HS-27A (cell line): ENCODE measurements at regions not wholly inside any gene's neighbourhood (a gene's known extent, or its start where the extent isn't known, plus 50 kb on each side); places are given as distances from the start of the nearest gene placed in this dataset.
"Not testable (repeated sequence)": the region's sequence is repeated elsewhere in the genome, so short reads cannot be mapped to it uniquely, and the experiment has no call there.

Experiments used
- DNase-seq: peaks from one replicate; pipeline ENCODE4 v3.0.0-alpha.2; 2012; ENCODE audit warnings: low read depth, missing footprints

DNA sequence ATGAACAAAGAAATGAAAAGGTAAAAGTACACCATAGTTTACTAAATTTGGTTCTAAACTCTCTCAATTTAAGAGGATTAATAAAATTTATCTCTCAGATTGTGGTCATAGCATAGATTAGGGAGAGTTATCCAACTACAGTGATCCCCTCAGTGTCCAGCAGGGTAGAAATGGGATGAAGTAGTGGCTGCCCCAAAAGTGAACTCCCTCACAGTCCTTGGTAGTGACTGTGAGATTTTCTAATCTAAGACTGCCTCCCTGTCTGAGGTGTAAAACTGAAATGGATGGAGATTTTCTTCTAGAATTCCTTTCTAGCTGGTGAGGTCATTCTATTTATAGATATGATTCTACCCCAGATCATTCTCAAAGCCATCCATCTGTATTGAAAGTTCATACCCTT lies 455.5 kb downstream of the ACTL7B start:
- no peak for DNase-seq

DNA sequence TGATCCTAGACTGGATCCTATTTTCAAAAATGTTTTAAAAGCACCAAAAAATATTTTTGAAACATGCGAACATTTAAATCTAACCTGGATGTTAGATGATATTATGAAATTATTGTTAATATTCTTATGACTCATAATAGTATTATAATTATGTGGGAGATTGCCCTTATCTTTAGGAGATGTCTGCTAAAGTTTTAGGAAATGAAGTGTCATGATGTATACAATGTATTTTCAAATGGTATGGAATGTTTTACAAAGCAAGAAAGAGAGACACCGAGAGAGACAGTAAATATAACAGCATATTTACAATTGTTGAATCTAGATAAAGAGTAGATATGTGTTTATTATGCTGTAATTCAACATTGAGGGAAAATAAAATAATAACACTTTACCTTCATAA lies 455.9 kb downstream of the ACTL7B start:
- no peak for DNase-seq

DNA sequence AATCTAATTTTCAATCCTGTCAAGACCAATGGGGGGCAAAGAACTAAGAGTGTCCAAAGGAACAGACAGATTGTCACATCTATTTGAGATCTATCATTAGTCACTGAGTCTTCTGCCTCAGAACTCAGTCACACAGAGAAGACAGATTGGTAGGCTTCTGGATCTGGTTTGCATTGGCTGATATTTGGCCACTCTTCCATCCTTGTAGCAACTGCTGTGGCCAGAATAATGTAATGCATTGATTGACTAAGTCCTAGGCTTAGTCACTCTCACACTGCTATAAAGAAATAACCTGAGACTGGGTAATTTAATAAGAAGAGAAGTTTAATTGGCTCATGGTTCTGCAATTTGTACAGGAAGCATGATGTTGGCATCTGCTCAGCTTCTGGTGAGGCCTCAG lies 458.5 kb downstream of the ACTL7B start:
- DNase-seq, result no peak

DNA sequence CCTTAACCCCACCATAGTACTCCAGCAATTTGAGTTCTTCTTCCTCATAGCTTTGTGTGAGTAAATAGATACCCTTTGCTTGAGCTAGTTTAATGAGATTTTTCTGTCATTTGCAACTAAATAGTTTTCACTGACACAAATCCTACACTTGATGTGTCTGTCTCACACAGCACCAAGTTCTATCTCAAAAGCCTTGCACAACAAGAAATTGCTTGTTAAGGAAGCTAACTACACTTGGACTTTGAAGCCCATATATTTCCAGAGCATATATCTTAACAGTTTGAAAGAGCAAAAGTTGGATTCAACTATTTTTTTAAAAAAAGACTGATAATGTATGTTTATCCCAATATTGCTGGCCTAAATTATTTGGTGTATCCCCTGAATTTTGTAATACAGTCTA lies 459.2 kb downstream of the ACTL7B start:
- DNase-seq, result no peak

DNA sequence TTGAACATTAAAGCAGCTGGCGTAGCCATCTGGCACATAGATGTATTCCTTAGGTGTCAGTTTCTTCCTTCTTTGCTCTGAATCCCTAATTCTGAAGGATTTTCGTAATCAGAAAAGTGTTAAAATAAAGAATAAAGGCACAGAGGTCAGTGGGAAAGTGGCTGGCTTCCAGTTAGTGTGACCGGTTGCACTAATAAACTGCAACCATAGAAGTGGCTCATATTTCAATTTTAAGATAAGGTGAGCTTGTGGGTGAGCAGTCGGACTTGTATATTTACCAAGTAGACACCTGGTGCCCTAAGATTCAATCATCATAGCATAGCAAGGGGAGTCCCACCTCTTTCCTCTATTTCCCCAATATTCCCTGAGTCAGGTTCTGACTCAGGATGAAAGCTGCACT lies 459.6 kb downstream of the ACTL7B start:
- no peak for DNase-seq

DNA sequence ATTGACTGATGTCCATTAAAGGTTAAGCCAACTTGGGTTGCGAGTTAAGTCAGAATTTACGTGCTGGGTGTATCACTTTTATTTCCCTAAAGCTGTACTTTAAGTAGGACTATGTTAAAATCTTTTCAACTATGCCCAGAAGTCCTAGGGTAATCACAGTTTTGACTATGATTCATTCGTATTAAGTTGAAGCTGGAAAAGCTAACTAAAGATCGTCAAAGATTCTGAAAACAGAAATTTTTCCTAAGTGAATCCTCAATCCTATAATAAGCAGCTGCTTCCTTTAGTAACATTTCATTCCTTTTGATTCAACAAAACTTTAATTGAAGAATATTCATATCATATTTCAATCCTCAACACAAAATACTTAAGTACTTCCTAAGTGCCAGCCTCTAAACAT lies 460.4 kb downstream of the ACTL7B start:
- DNase-seq, result no peak

DNA sequence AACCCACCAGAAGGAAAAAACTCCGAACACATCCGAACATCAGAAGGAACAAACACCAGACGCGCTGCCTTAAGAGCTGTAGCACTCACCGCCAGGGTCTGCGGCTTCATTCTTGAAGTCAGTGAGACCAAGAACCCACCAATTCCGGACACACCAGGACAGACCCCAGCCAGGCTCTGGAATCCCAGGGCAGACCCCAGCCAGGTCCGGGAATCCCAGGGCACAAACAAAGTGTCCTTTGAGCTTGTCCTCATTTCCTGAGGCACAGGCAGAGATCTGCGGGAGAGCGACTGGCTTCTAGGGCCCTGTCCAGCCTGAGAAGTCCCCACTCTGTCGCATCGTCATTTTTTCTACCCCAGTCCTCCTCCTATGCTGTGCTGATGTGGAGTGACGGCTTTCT lies 461.1 kb downstream of the ACTL7B start:
- DNase-seq, result no peak

DNA sequence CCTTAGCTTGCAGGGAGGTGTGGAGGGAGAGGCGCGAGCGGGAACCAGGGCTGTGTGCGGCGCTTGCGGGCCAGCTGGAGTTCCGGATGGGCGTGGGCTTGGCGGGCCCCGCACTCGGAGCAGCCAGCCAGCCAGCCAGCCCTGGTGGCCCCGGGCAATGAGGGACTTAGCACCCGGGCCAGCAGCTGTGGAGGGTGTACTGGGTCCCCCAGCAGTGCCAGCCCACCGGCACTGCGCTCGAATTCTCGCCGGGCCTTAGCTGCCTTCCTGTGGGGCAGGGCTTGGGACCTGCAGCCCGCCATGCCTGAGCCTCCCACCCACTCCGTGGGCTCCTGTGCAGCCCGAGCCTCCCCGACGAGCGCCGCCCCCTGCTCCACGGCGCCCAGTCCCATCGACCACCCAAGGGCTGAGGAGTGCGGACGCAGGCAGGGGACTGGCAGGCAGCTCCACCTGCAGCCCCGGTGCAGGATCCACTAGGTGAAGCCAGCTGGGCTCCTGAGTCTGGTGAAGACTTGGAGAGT lies 462.2 kb downstream of the ACTL7B start:
- DNase-seq, result not testable (repeated sequence)

DNA sequence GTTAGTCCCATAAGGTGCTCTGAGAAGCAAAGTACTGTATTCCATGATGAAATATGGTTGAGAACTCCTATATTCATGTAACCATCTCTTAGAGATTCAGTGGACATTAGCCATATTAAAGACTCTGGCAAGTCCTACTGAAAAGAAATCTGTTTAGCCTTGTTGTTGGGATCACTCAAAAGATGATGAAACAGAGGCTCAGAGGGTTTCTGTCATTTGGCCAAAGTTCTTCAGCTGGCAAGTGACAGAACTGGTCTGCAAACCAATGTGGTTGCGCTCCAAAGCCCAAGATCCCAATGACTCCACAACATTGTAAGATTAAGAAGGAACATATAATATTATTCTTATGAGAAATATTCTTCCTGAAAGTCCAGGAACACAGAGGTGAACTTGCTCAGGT lies 462.9 kb downstream of the ACTL7B start:
- no peak for DNase-seq

DNA sequence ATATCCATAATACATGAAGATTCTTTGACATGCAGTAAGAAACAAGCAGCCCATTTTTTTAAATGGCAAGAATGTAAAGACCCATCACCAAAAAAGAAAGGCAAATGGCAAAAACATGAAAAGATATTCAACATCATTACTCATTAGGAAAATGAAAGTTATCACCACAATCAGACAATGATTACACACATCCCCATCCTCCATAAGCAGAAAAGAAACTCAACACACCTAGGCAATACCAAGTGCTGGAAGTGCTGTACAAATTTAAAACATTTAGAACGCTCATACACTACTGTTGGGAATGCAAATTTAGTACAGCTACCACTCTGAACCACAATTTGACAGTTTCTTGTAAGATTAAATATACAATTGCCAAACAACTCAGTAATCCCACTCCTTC lies 466.7 kb downstream of the ACTL7B start:
- no peak for DNase-seq

DNA sequence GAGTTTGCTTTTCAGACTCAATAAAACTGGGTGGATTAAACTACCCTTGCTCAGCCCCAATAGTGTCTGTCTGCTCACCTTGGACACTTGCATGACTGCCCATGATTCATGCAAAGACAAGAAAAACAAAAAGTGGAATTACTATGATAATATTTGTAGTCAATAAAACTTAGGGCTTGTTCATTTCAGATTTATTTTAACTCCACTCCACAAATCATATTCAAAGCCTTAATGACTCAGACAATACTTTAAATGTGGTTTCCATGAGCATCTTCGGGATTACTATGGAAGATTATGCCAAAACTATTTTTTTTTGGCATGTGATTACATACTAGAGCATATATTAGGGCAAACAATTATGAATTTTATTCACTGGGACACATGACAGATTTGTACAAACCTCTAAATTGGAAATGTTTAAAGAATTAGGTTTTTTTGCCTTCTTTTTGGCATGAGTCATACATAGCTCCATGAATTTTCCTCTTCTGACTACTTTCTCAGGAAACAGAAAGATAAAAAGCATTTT lies 468.9 kb downstream of the ACTL7B start:
- DNase-seq, result peak; percentile 64

DNA sequence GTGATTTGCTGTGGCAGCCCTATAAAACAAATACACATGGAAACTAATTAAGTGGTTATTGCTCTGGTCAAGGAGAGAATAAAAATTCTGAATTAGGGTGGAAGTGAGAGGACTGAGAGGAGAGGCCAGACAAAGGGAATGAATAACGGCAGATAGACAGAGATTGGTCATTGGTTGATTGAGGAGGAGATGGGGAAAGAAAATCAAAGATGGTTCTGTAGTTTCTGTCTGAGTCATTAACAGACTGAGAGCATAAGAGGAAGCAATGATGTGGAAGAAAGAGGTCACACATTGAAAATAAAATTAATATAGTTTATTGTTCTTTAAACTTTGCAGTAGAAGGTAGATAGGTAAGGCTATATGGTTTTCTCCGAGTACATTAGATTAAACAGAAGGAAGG lies 469.8 kb downstream of the ACTL7B start:
- no peak for DNase-seq

DNA sequence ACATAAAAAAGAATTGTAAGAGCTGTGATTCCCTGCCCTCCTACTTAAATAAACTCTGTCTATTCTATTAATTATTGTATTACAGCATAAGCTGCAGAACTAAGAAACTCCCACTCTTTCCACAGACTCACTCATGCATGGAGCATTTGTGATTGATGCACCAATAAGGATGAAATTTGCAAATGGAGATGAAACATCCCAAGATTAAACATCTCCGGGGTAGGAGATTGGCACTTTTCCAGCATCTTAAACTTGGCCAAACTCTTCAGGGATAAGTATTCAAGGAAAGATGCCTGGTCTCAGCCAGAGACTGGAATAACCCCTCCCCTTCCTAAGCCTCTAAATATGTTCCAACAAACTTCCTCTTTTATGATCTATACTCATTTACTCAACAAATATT lies 472.0 kb downstream of the ACTL7B start:
- DNase-seq, result no peak

DNA sequence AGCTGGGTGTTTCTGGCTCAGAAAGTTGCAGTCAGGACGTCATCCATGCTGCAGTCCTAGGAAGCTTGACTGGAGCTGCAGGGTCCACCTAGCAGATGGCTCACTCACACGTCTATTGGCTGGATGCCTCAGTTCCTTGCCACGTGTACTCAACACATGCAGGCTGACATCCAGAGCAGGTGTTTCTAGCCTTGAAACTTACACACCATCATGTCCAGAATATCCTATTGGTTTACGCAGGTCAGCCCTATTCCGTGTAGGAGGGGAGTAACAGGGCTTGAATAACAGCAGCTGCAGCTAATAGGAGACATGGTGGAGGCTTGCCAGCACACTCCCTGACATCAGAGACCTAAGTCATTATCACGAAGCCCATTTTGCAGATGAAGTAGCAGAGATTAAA lies 473.5 kb downstream of the ACTL7B start:
- DNase-seq, result no peak

DNA sequence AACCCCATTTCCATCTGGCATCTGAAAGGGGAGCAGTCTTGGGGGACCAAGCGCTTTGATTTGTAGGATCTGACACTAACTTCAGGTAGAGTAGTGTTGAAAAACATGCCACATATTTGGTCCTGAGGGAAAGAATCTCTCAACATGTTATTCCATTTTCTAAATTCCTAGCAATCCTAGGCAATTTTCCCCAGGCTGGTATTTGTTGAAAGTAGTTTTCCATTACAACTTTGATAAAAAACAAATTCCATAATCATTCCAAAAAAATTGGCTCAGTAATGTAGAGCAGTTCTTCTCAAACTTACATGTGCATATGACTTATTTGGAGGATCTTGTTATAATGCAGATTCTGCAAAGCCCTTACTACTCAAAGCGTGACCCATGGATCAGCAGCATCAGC lies 477.9 kb downstream of the ACTL7B start:
- DNase-seq, result no peak

DNA sequence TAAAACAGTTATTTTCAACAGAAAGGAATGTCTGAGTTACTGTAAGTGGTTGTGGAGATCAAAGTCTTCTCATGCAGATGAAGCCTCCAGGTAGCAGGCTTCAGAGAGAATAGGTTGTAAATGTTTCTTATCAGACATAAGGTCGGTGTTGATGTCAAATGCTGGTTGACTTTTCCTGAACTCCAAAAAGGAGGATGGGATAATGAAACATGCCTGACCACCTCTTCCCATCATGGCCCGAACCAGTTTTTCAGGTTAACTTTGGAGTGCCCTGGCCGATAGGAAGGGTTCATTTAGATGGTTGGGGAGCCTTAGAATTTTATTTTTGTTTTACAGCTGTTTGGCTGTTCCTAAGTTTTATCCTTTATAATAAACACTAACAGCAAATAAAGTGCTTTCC lies 478.4 kb downstream of the ACTL7B start:
- DNase-seq, result no peak

DNA sequence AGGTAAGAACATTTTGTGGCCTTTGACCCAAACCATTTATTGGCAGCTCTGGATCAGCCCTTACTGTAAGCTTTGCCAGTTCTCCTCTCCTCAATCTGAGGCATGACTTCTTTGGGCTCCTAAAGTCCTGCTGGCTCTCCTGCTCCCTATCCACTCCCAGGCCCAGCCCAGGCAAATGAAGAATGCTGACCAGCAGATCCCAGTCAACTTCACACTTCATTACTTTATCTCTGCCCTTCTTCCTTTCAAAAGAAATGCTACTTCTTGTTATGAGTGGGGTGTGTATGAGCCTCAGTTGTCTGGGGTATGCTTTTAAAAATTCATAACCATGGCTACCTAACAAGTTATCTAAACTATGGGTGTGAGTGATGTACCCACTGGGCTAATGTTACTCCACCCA lies 479.6 kb downstream of the ACTL7B start:
- no peak for DNase-seq

DNA sequence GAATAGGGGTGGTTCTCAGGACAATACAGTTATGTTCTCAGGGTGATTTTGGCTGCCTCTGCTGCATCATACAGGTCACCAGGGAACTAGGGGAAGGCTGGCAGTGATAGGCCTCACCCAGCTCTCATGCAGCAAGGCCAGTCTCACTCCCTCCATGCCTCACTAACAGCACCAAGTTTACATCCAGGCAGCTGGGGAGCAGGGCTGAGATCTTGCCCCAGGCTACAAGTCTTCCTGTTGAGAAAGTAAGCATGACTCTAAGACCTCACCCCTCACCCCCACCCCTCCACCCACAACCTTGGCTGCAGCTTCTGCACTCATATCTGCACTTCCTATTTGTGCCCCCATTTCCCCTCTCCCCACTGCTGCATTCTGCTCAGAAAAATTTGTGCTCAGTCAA lies 481.2 kb downstream of the ACTL7B start:
- DNase-seq, result no peak

DNA sequence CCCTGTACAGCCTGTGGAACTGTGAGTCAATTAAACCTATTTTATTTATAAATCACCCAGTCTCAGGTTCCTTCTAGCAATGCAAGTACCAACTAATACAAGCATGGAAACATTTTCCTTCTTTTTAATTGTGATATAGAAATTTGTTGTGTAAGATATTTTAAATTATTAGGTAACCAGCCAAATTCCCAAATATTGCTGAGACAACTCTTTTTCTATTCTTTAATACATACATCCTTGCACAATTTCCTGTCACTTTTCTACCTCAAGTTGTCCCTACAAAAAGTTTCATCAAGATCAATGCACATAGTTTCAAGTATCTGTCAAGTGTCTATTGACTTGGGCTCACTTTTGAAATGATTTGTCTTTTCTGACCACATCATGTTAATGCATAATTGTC lies 488.6 kb downstream of the ACTL7B start:
- no peak for DNase-seq

DNA sequence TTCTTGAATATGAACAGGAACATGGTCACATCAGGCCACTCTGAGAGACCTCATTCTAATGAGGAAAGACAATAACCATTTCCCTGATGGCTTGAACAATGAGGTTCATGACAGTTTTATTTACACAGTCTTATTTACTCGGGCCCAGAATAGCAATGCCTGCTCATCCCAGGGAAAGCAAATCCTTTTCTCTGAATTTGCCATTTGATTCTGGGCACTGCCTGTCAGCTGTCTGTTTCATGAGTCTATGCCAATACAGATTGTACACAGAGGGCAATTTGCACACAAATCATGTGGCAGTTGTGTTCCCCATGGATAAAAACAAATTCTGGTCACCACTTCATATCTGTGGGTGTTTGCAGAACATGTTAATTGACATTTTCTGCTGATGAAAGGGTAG lies 492.5 kb downstream of the ACTL7B start:
- no peak for DNase-seq

DNA sequence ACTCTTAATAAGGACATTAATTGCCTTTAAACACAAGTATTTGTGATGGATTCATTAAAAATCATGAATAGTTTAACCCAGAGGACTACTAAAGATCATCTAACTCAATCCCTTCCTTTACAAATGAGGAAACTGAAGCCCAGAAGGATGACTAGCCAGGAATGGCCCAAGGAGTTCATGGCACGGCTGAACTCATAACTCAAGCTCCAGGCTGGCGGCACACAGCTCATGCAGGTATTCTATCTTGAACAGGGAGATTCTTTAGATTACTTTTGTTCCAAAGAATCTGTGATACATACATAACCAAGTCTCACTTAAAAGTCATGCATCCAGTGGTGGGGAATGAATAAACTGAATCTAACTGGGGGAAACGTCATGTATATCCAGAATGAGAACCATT lies 495.5 kb downstream of the ACTL7B start:
- DNase-seq, result no peak

DNA sequence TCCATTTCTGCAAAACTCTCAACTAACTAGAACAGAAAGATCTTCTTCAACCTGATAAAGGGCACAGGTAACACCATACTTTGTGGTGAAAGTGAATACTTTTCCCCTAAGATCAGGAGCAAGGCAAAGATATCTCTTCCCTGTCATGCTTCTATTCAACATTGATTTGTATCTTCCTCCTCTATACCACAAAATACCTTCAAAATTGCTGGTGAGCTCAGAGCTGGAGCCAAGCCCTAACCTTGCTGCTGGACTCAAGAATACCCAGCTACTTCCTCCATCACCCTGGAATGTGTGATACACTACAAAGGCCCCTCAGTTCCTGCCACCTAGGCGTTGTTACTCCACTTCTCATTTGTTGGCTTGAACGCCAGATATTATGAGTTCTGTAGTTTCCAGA lies 499.0 kb downstream of the ACTL7B start:
- no peak for DNase-seq

DNA sequence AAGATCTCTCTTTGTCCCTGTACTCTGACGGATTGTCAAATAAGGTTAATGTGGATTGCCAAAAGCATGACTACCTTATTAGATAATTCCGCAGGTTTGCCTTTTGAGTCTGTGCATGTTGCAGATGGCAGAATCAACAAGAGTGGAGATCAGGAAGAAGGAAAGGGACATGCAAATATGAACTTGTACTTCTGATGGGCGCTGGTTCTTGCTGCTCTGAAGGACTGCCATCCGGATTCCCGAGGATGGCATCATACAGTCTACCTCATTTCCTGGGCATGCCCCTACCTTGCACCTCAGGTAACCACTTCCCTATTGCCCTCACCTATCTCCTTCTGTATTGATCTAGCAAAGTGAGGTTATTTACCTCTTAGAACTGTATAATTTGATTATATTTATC lies 504.2 kb downstream of the ACTL7B start:
- no peak for DNase-seq

DNA sequence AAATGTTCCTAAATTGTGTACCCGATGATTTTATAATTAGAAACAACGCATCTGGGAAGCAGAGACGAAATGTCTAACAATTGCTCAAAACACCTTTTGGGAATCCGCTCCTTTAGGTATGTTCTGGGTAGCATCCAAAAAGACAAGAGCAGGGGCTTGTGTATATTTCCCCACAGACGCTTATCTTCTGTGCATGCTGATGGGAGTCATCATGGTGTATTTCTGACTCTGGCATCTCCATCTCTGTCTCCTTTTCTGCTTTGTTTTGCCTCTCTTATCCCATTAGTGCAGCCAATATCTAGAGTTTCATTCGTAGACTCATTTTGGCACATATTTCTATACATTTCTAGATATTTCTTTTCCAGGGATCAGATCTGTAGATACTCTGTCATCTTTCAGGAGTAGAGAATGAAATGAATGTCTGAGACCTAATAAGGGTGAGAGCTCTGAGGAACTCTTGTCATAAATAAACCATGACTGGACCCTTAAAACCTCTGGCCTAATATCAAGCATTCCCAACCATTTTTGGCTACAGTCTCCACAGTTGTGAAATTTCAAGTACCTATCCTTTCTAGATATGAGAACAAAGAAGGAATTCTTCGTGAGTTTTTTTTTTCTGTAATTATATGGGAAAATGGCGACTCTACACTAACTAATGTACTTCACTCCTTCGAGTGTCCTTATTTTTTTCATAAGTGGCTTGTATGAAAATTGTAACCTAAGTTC lies 508.2 kb downstream of the ACTL7B start:
- DNase-seq, result no peak
